ENCODE measurements at regions not wholly inside any gene's neighbourhood (a gene's known extent, or its start where the extent isn't known, plus 50 kb on each side); places are given as distances from the start of the nearest gene placed in this dataset.

DNA sequence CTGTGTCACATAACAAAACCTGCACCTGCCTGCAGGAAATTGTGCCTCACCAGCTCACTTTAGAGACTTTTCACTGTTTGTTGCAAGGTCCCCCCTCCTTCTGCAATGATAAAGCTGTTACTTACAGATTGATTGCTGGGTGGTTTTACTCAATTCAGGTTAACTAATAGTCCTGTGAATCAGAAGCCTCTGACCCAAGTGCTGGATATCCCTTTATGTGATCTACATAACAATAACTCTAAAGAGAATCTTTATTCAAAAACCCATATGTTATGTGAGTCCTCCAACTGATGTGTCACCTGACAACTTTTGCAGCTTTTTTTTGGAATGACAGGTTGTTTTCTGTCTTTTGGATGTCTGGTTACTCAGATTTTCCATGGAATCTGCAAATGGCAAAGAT, 2323.6 kb upstream of the TENM3 start:
- Histone ChIP-seq H3K9me3 (no peaks in the 10 kb centered on the region), H3K4me1 (no peaks in the 10 kb centered on the region), H3K27ac (no peak overlapping the region), H3K36me3 (ENCODE audit: low read depth, missing control alignments) (no peaks in the 10 kb centered on the region), H3K27me3 (no peaks in the 10 kb centered on the region), H3K4me3 (no peak overlapping the region)
- intact Hi-C loops (cut with DNase I; ENCODE audit: low total_unique reads) = no loop called here
- DNase-seq = no peak
- TF ChIP-seq POLR2A (IDR thresholded peaks at IDR 0.05) = no peak
- TF ChIP-seq, protein P1, sequence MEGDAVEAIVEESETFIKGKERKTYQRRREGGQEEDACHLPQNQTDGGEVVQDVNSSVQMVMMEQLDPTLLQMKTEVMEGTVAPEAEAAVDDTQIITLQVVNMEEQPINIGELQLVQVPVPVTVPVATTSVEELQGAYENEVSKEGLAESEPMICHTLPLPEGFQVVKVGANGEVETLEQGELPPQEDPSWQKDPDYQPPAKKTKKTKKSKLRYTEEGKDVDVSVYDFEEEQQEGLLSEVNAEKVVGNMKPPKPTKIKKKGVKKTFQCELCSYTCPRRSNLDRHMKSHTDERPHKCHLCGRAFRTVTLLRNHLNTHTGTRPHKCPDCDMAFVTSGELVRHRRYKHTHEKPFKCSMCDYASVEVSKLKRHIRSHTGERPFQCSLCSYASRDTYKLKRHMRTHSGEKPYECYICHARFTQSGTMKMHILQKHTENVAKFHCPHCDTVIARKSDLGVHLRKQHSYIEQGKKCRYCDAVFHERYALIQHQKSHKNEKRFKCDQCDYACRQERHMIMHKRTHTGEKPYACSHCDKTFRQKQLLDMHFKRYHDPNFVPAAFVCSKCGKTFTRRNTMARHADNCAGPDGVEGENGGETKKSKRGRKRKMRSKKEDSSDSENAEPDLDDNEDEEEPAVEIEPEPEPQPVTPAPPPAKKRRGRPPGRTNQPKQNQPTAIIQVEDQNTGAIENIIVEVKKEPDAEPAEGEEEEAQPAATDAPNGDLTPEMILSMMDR (IDR thresholded peaks at IDR 0.05) = no peak

DNA sequence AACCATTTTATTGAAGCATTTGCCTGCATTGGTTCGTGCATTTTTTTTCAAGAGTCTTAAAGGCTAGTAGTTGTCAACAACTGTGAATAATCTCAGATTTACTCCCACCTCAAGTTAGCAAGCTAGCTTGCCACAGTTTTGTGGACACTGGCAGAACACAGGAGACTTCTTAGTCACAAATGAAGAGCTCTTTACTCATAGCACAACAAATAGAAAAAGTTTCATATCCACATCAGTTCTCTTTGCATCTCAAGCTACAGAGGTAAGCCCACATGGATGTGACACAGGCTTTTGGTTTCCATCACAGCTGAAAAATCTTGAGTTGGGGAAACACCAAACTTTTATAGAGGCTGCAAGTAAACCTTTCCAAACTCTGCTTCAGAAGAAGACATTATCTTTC, 2315.7 kb upstream of the TENM3 start:
- 76 to 79% methylated on average over 1 of the region's 1 CpG for WGBS, 2 donors
- no peak overlapping the region for H3K4me3 ChIP-seq
- no peaks in the 10 kb centered on the region for H3K4me1 ChIP-seq
- TF ChIP-seq, protein P1 (IDR thresholded peaks at IDR 0.05) = no peak
- no peak for TF ChIP-seq POLR2A (IDR thresholded peaks at IDR 0.05)
- no peaks in the 10 kb centered on the region for H3K27me3 ChIP-seq
- intact Hi-C loops (cut with DNase I; ENCODE audit: low total_unique reads) = no loop called here
- H3K36me3 ChIP-seq (ENCODE audit: low read depth, missing control alignments) = no peaks in the 10 kb centered on the region
- no peak for DNase-seq
- H3K9me3 ChIP-seq = no peaks in the 10 kb centered on the region
- H3K27ac ChIP-seq = no peak overlapping the region

DNA sequence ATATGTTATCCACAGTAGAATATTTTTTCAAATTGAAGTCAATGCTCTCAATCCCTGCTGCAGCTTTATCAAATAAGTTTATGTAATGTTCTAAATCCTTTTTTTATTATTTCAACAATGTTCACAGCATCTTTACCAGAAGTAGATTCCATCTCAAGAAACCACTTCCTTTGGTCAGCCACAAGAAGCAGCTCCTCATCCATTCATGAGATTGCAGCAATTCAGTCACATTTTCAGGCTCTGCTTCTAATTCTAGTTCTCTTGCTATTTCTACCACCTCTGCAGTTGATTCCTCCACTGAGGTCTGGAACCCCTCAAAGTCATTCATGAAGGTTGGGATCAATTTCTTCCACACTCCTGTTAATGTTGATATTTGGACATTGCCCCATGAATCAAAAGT, 2301.3 kb upstream of the TENM3 start:
- no peak overlapping the region for H3K4me3 ChIP-seq
- no peaks in the 10 kb centered on the region for H3K9me3 ChIP-seq
- H3K36me3 ChIP-seq (ENCODE audit: low read depth, missing control alignments) = no peaks in the 10 kb centered on the region
- no peaks in the 10 kb centered on the region for H3K4me1 ChIP-seq
- DNase-seq = no peak
- intact Hi-C loops (cut with DNase I; ENCODE audit: low total_unique reads) = no loop called here
- H3K27me3 ChIP-seq = no peaks in the 10 kb centered on the region
- TF ChIP-seq, protein P1 (IDR thresholded peaks at IDR 0.05) = no peak
- TF ChIP-seq POLR2A (IDR thresholded peaks at IDR 0.05) = no peak
- H3K27ac ChIP-seq = no peak overlapping the region

DNA sequence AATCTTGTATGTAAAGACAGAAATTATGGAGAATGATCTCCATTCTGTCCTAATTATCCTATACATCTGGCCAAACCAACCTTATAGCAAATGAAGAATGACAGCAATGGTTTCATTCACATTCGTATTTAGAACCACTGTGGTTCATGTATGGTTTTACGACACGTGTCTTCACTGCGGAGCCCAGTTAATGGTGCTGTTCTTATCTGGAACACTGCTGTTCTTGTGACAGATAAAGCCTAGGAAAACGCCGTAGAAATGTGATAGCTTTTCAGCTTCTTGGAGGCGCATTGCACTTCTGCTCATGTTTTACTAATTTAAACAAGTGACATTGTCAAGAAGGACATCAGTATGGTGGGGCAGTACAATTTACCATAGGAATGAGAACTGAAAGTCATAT, 2266.4 kb upstream of the TENM3 start:
- H3K4me1 ChIP-seq = no peaks in the 10 kb centered on the region
- no peaks in the 10 kb centered on the region for H3K9me3 ChIP-seq
- no peak overlapping the region for H3K4me3 ChIP-seq
- no peaks in the 10 kb centered on the region for H3K27me3 ChIP-seq
- H3K27ac ChIP-seq = no peak overlapping the region
- DNase-seq = no peak
- H3K36me3 ChIP-seq (ENCODE audit: low read depth, missing control alignments) = no peaks in the 10 kb centered on the region
- TF ChIP-seq POLR2A (IDR thresholded peaks at IDR 0.05) = no peak
- TF ChIP-seq, protein P1 (IDR thresholded peaks at IDR 0.05) = no peak
- WGBS, 2 donors = 70 to 77% methylated on average over 7 of the region's 7 CpGs
- intact Hi-C loops (cut with DNase I; ENCODE audit: low total_unique reads) = no loop called here

DNA sequence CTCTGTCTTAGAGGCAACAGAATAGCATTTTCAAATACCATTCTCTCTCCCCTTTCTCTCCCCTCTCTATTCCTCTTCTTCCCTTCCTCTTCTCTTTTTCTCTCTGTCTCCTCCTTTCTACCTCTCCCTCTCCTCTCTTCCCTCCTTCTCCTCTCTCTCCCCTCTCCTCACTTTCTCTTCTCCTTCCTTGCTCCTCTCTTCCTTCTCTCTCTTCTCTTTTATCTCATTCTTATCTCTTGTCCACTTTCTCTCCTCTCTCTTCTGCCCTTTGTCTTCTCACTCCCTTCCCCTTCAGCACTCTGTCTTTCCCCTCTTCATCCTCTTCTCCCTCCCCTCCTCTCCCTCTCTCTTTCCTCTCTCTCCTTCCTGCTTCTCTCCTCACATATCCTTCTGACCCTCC, 2265.8 kb upstream of the TENM3 start:
- Histone ChIP-seq H3K36me3 (ENCODE audit: low read depth, missing control alignments) (no peaks in the 10 kb centered on the region), H3K9me3 (no peaks in the 10 kb centered on the region), H3K27me3 (no peaks in the 10 kb centered on the region), H3K27ac (no peak overlapping the region), H3K4me1 (no peaks in the 10 kb centered on the region), H3K4me3 (no peak overlapping the region)
- TF ChIP-seq POLR2A (IDR thresholded peaks at IDR 0.05) = no peak
- TF ChIP-seq, protein P1 (IDR thresholded peaks at IDR 0.05) = no peak
- intact Hi-C loops (cut with DNase I; ENCODE audit: low total_unique reads) = no loop called here
- no peak for DNase-seq
